GM12864 (cell line): ENCODE measurements at regions not wholly inside any gene's neighbourhood (a gene's known extent, or its start where the extent isn't known, plus 50 kb on each side); places are given as distances from the start of the nearest gene placed in this dataset.

Experiments used
- DNase-seq: peaks from one replicate; pipeline ENCODE4 v3.0.0-alpha.2; 2011; ENCODE audit warnings: low read depth
- H3K4me3 ChIP-seq: 2 replicates; pipeline ENCODE4 v1.5.1; 2011; ENCODE audit warnings: mild to moderate bottlenecking, low read depth, low read length, control low read depth
- TF ChIP-seq, protein P1 (sequence below): IDR thresholded peaks from 2 replicates; pipeline ENCODE4 v1.5.1; 2011; ENCODE audit warnings: low read depth, mild to moderate bottlenecking, moderate library complexity, low read length, control low read depth, inconsistent platforms; ENCODE audit errors: missing control alignments

DNA sequence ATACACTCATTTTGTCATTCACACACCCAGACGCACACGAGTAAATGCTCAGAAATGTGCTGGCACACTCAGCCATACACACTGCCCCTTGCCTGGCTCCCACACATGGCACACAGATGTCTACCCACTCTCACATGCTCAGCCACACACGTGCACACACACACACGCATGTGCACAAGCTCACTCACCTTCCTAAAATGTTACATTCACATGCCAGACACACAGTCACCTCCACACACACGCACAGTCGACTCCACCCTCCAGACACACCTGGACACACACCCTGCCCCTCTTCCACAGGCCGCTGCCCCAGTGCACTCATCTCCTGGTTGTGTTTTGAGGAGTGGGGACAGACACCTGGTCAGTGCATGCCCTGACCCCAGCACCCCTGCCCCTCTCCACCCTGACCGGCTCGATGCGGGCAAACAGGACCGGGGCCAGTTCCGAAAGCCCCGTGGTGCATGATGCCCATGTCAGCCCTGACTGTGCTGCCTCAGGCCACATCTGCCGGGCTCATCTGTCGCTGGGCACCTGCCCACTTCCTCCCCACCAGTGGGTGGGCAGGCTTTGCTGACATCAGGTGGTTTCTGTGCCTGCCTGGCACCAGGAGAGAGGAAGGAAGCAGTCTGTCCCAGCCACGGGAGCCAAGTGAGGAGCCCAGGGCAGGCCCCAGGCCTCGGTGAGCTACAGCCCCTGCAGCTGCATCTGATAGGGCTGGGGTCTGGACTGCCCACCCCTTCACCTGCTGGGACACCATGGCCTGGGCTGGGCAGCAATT lies 84.9 kb upstream of the ZNF716 start:
- DNase-seq: no peak
- no peak overlapping the region for H3K4me3 ChIP-seq
- TF ChIP-seq, protein P1, sequence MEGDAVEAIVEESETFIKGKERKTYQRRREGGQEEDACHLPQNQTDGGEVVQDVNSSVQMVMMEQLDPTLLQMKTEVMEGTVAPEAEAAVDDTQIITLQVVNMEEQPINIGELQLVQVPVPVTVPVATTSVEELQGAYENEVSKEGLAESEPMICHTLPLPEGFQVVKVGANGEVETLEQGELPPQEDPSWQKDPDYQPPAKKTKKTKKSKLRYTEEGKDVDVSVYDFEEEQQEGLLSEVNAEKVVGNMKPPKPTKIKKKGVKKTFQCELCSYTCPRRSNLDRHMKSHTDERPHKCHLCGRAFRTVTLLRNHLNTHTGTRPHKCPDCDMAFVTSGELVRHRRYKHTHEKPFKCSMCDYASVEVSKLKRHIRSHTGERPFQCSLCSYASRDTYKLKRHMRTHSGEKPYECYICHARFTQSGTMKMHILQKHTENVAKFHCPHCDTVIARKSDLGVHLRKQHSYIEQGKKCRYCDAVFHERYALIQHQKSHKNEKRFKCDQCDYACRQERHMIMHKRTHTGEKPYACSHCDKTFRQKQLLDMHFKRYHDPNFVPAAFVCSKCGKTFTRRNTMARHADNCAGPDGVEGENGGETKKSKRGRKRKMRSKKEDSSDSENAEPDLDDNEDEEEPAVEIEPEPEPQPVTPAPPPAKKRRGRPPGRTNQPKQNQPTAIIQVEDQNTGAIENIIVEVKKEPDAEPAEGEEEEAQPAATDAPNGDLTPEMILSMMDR: no peak

DNA sequence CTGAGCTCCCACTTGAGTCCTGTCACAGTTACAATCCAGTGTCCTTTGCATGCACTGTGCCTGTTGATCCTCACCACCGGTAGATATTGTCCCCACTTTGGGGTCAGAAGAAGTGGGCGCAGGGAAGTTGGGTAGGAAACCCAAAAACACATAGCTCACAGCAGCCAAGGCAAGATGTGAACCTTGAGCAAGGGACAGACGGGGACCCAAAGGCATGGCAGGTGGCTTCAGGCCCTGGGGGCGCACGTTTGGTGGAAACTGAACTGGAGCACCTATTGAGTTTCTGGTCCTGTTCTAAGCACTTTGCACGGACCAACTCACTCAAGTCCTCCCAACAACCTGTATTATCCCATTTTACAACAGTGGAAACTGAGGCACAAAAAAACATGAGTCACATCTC lies 82.8 kb upstream of the ZNF716 start:
- no peak overlapping the region for H3K4me3 ChIP-seq
- DNase-seq: no peak
- TF ChIP-seq, protein P1: no peak

DNA sequence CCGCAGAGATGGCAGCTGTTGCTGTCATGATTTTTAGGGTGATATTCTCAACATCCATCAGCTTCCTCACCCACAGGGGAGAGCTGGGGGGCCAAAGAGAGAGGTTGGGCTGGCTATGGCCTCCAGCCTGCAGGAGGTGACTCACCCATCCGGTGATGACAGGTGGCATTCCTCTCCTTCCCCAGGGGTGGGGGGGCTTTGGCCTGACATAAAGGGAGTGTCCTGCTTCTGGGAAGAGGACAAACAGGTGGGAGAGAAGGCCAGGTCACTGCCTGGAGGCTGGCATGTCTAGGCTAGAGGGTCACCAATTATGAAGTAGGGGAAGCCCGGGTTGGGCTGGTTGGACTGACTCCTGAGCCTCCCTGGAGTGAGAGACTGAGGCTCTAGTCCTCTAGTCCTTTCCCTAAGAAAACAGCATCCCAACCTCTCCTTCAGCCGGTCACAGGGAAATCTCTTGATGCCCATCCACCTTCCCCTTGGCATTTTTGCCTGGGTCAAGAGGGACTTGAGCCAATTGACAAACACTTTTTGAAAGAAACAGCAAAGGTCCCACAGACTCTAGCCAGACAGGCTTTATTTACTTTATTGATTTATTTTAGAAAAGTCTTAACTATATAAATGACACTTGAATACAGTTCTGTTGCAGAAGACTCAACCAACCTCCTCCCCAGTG lies 79.8 kb upstream of the ZNF716 start:
- TF ChIP-seq, protein P1: no peak
- DNase-seq: no peak

DNA sequence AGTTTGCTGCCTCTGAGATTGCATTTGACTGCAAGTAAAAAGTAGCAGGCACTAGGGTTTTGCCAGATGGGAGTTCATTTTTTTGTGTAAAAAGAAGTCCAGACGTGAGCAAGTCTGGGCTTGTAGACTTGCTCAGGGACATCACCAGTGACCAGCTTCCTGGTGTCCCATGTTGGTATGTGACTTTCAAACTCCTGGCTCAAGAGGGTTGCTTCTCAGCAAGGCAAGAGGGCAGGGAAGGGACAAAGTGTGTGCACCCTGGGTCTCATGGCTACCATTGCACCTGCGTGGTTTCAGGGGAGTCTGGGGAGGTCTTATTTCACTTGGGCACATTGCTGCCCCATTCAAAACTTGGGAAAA lies 79.3 kb upstream of the ZNF716 start:
- no peak overlapping the region for H3K4me3 ChIP-seq
- DNase-seq: no peak
- TF ChIP-seq, protein P1: no peak

More for the DNA sequence above, 79.8 kb upstream of the ZNF716 start:
- H3K4me3 ChIP-seq: no peak overlapping the region

DNA sequence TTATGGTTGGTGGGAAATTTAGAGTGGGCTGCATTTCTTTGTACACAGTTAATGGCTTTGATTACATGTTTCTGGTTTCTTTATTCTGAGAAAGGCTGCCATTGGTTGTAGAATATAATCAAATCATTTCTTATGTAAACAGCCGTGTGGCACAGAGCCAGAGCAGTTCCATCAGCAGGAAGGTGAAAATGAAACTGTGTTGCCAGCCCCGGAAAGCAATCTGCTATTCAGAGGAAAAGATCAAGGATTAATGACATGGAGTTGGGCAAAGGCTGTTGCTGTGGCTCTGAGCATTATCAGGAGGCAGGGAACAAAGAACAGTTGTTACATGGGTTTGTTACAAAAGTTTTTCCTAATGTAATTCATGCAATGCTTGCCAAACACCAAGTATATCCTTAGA lies 74.2 kb upstream of the ZNF716 start:
- TF ChIP-seq, protein P1: no peak
- H3K4me3 ChIP-seq: no peak overlapping the region
- DNase-seq: no peak

DNA sequence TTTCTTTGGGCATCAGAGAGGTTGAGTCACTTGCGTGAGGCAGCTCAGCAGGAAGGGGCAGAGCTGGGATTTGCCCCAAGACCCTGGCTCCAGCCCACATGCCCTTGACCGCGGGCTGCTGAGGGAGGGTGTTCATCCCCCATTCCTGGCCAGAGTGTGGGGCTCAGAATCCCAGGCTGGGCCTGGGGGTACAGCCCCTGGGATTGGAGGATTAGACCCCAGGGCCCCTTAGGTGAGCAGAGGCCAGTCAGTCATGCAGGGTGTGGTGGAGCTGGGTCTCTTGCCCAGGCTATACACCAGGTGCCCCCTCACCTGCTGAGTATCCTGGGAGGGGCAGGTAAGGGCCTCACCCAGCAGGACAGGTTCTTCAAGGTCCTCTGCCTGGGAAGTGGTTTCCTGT lies 68.4 kb upstream of the ZNF716 start:
- no peak overlapping the region for H3K4me3 ChIP-seq
- TF ChIP-seq, protein P1: no peak
- no peak for DNase-seq

DNA sequence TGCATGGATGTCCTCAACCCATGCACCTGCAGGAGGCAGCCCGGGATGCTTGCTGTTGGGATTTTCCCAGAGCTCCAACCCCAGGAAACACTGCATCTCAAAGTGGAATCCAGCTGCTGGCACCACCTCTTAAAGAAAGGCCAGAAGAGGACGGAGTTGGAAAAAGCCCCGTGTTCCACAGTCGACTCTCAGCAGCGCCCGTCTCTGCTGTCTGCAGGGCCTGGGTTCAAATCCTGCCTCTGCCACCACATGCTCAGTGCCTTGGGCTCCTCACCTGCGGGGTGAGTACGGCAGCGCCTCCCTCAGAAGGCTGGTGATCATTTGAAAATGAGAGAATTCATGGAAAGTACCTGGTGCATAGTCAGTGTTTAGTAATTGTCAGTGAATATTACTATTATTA lies 65.6 kb upstream of the ZNF716 start:
- TF ChIP-seq, protein P1: no peak
- no peak for DNase-seq
- H3K4me3 ChIP-seq: no peak overlapping the region
